ENCODE measurements at regions not wholly inside any gene's neighbourhood (a gene's known extent, or its start where the extent isn't known, plus 50 kb on each side); places are given as distances from the start of the nearest gene placed in this dataset.

DNA sequence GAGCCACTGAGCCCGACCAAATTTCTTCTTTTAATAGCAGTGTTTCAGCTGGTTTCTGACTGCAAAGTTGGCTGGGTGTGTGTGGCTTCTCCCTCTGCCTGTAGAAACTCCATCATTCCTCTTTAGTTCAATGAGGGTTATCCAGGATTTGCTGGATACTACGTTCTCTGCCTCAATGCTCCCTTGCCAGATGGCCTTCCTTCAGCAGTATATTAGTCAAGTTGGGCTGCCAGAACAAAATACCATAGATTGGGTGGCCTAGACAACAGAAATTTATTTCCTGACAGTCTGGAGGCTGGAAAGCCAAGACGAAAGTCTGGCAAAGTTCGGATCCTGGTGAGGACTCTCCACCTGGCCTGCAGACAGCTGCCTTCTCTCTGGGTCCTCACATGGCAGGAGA lies 103.7 kb downstream of the NOG start:
- TF ChIP-seq, protein P1, sequence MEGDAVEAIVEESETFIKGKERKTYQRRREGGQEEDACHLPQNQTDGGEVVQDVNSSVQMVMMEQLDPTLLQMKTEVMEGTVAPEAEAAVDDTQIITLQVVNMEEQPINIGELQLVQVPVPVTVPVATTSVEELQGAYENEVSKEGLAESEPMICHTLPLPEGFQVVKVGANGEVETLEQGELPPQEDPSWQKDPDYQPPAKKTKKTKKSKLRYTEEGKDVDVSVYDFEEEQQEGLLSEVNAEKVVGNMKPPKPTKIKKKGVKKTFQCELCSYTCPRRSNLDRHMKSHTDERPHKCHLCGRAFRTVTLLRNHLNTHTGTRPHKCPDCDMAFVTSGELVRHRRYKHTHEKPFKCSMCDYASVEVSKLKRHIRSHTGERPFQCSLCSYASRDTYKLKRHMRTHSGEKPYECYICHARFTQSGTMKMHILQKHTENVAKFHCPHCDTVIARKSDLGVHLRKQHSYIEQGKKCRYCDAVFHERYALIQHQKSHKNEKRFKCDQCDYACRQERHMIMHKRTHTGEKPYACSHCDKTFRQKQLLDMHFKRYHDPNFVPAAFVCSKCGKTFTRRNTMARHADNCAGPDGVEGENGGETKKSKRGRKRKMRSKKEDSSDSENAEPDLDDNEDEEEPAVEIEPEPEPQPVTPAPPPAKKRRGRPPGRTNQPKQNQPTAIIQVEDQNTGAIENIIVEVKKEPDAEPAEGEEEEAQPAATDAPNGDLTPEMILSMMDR (IDR thresholded peaks at IDR 0.05) = no peak
- intact Hi-C loops (cut with DNase I) = no loop called here
- Histone ChIP-seq H3K9me3 (no peaks in the 10 kb centered on the region), H3K27ac (peak overlapping the region; percentile 30), H3K36me3 (no peaks in the 10 kb centered on the region), H3K27me3 (no peaks in the 10 kb centered on the region), H3K4me3 (no peak overlapping the region), H3K4me1 (peaks cover 5% of the 10 kb centered on the region)
- ATAC-seq (no peak), DNase-seq (no peak)

DNA sequence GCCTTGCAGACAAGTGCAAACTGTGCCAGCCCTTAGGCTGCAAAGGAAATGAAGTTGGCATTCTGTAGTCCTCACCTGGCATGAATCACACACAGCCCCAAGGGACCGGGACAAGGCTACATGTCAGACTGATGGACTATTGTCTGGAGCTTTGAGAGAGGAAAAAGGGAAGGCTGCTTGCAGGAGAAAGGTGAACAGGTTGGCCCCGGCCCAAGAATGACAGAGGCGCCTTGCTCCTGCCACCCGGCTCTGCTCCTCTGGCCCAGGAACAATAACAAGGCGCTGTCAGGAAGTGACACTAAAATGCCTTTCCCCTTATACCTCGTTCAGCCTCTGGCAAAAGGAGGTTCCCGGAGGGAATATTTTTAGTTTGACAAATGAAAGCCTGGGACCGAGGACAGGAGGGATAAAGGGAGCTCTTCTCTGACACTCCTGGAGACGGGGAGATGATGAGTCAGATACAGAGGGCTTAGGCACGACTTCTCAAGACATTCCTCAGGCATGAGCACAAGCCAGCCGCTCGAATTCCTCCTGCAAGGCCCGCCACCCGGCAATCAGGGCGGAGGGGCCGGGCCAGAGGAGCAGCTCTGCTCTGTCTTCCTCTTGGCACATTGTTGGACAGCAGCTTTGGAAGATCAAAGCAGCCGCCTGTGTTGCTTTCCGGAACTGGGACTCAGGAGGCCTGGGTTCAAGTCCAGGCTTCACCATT lies 105.8 kb downstream of the NOG start:
- intact Hi-C loops (cut with DNase I) = no loop called here
- Histone ChIP-seq H3K36me3 (no peaks in the 10 kb centered on the region), H3K9me3 (no peaks in the 10 kb centered on the region), H3K27me3 (no peaks in the 10 kb centered on the region), H3K27ac (peak overlapping the region; percentile 25), H3K4me3 (no peak overlapping the region), H3K4me1 (peaks cover 5% of the 10 kb centered on the region)
- peak; percentile 90 for ATAC-seq
- TF ChIP-seq, protein P1 (IDR thresholded peaks at IDR 0.05) = no peak
- peak; percentile 72 for DNase-seq

DNA sequence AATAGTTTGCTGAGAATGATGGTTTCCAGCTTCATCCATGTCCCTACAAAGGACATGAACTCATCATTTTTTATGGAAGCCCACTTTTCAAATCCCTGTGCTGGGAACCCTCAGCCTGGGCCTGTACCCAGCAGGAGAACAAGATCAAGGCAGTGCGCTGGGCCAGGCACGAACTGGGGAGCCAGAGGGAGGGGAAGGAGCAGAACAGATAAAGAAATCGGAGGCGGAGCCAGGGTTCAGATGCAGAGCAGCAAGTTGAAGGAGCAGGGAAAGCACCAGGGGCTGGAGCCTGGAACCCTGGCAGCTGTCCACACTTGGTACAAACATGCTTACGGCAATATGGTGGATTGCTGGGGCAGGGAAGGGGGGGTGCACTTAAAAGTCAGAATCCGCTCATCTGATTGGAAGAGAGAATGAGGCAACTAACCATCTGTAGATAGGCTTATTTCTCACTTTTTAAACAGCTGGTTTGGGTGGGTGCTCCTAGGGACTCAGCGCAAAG lies 107.5 kb downstream of the NOG start:
- Histone ChIP-seq H3K4me1 (peaks cover 5% of the 10 kb centered on the region), H3K27ac (no peak overlapping the region), H3K36me3 (no peaks in the 10 kb centered on the region), H3K27me3 (no peaks in the 10 kb centered on the region), H3K9me3 (no peaks in the 10 kb centered on the region), H3K4me3 (no peak overlapping the region)
- DNase-seq (no peak), ATAC-seq (no peak)
- intact Hi-C loops (cut with DNase I) = no loop called here
- TF ChIP-seq, protein P1 (IDR thresholded peaks at IDR 0.05) = no peak

GRCh38 chr17:56707312-56708219 lies 114.1 kb downstream of the NOG start:
- Histone ChIP-seq H3K27me3 (peaks cover 4% of the 10 kb centered on the region), H3K4me1 (no peaks in the 10 kb centered on the region), H3K4me3 (no peak overlapping the region), H3K36me3 (no peaks in the 10 kb centered on the region), H3K9me3 (no peaks in the 10 kb centered on the region), H3K27ac (no peak overlapping the region)
- no peak for ATAC-seq
- no peak for DNase-seq
- TF ChIP-seq, protein P1 (IDR thresholded peaks at IDR 0.05) = no peak
- intact Hi-C loops (cut with DNase I) = no loop called here

- no peaks in the 10 kb centered on the region for H3K9me3 ChIP-seq
- H3K4me3 ChIP-seq = no peak overlapping the region
- DNase-seq (no peak), ATAC-seq (no peak)
- no peaks in the 10 kb centered on the region for H3K4me1 ChIP-seq
- TF ChIP-seq, protein P1 (IDR thresholded peaks at IDR 0.05) = no peak
- H3K27ac ChIP-seq = no peak overlapping the region
- H3K36me3 ChIP-seq = no peaks in the 10 kb centered on the region
- H3K27me3 ChIP-seq = peaks cover 4% of the 10 kb centered on the region
- intact Hi-C loops (cut with DNase I) = no loop called here
Observed at GRCh38 chr17:56708220-56708558, 114.7 kb downstream of the NOG start.
